NCI-H1105 (cell line): ENCODE measurements at regions not wholly inside any gene's neighbourhood (a gene's known extent, or its start where the extent isn't known, plus 50 kb on each side); places are given as distances from the start of the nearest gene placed in this dataset.

Experiments used
- DNase-seq: peaks from one replicate; lab custom pipeline; 2025; lab: John Stamatoyannopoulos, UW

GRCh38 chr3:146308682-146309081, 57.8 kb upstream of the PLSCR4 start:
- no peak for DNase-seq

DNA sequence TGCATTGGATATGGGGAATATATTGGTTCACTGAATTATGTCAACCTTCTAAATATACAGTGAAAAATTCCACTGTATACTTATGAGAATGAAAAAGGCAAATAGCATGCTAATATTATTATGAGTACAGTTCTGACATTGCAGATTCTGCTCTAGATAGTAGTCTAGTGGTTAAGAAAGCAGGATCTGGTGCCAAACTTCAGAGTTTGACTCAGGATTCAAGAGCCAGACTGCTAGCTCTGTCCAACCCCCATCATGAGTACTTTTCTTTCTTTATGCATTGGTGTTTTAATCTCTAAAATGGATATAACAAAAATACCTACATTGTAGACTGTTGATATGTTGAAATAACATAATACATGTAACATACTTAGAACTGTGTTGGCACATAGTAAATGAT, 57.3 kb upstream of the PLSCR4 start:
- no peak for DNase-seq

DNA sequence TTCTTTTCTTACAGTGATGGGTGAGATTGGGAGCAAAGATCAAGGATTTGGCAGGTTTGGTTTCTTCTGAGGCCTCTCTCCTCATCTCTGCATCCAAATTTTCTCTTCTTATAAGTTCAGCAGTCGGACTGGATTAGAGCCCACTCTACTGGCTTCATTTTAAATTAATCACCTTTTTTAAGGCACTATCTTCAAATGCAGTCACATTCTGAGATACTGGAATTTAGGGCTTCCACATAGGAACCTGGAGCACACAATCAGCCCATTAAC, 56.5 kb upstream of the PLSCR4 start:
- no peak for DNase-seq

DNA sequence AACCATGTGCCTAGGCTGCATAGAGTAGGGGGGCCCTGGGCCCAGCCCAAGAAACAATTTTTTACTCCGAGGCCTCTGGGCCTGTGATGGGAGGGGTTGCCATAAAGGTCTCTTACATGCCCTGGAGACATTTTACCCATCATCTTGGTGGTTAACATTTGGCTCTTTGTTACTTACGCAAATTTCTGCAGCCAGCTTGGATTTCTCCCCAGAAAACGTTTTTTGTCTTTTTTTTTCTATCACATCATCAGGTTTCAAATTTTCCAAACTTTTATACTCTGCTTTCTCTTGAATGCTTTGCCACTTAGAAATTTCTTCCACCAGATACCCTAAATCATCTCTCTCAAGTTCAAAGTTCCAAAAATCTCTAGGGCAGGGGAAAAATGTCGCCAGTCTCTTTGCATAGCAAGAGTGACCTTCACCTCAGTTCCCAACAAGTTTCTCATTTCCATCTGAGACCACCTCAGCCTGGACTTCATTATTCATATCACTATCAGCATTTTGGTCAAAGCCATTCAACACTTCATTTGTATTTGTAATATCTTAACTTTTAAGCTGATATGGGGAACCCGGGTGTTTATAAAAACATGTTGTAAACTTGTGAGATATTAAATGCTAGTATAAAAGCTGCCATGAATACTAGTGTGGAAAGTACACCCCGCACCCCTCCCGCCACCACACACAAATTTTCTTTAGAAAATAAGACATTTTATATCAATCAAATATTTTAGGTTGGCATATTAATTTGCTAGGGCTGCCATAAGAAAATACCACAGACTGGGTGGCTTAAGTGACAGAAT, 56.0 kb upstream of the PLSCR4 start:
- DNase-seq, result no peak

DNA sequence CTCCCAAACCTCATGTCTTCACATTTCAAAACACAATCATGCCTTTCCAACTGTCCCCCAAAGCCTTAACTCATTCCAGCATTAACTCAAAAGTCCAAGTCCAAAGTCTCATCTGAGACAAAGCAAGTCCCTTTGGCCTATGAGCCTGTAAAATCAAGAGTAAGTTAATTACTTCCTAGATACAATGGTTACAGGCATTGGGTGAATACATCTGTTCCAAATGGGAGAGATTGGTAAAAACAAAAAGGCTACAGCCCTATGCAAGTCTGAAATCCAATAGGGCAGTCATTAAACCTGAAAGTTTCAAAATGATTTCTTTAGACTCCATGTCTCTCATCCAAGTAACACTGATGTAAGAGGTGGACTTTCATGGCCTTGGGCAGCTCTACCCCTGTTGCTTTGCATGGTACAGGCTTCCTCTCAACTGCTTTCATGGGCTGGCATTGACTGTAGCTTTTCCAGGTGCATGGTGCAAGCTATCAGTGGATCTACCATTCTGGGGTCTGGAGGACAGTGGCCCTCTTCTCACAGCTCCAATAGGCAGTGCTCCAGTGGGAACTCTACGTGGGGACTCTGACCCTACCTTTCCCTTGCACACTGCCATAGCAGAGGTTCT, 55.0 kb upstream of the PLSCR4 start:
- no peak for DNase-seq

GRCh38 chr3:146300768-146301167, 49.9 kb upstream of the PLSCR4 start:
- no peak for DNase-seq
